Upper lobe of left lung (tissue), 4 donors: ENCODE measurements at regions not wholly inside any gene's neighbourhood (a gene's known extent, or its start where the extent isn't known, plus 50 kb on each side); places are given as distances from the start of the nearest gene placed in this dataset.

ENCODE experiments used
- POLR2A ChIP-seq, 4 donors: fragments of 450-650 bp; IDR thresholded peaks; one replicate each; pipeline ENCODE4 v1.5.1; 2016 to 2017; ENCODE audit warnings: antibody characterized with exemption in 4 of 4, mild to moderate bottlenecking in 2 of 4
- POLR2AphosphoS5 ChIP-seq, 2 donors: sonication (generic); formaldehyde crosslinking; IDR thresholded peaks; one replicate each; pipeline ENCODE4 v1.5.1; 2017; ENCODE audit warnings: antibody characterized with exemption in 2 of 2
- TF ChIP-seq, protein P1 (sequence below), 6 experiments: fragments of 450-650 bp in 4 of 6; fragments of 200-600 bp in 2 of 6; sonication (generic) in 2 of 6; IDR thresholded peaks; one replicate each; pipeline ENCODE4 v1.5.1; 2016 to 2019; ENCODE audit warnings: antibody characterized with exemption in 6 of 6

- TF ChIP-seq POLR2A (IDR thresholded peaks at IDR 0.05) (no peak), POLR2AphosphoS5 (IDR thresholded peaks at IDR 0.05) (no peak)
- TF ChIP-seq, protein P1, sequence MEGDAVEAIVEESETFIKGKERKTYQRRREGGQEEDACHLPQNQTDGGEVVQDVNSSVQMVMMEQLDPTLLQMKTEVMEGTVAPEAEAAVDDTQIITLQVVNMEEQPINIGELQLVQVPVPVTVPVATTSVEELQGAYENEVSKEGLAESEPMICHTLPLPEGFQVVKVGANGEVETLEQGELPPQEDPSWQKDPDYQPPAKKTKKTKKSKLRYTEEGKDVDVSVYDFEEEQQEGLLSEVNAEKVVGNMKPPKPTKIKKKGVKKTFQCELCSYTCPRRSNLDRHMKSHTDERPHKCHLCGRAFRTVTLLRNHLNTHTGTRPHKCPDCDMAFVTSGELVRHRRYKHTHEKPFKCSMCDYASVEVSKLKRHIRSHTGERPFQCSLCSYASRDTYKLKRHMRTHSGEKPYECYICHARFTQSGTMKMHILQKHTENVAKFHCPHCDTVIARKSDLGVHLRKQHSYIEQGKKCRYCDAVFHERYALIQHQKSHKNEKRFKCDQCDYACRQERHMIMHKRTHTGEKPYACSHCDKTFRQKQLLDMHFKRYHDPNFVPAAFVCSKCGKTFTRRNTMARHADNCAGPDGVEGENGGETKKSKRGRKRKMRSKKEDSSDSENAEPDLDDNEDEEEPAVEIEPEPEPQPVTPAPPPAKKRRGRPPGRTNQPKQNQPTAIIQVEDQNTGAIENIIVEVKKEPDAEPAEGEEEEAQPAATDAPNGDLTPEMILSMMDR (IDR thresholded peaks at IDR 0.05): no peak
Measured at GRCh38 chr2:147479358-147479757, 365.5 kb upstream of the ACVR2A start.
